A549 (cell line): ENCODE measurements at regions not wholly inside any gene's neighbourhood (a gene's known extent, or its start where the extent isn't known, plus 50 kb on each side); places are given as distances from the start of the nearest gene placed in this dataset.

Experiments used
- EHMT2 ChIP-seq: fragments of 200-600 bp; sonication (generic); IDR thresholded peaks from 2 replicates; pipeline ENCODE4 v1.6.1; 2016; ENCODE audit warnings: antibody characterized with exemption, low read depth, mild to moderate bottlenecking, moderate library complexity
- EP300 ChIP-seq, 2 experiments: fragments of >200 bp; sonication (Bioruptor Twin); formaldehyde crosslinking; IDR thresholded peaks; 2 replicates in 1 of 2; 3 replicates in 1 of 2; pipeline ENCODE4 v1.6.1; 2016 to 2017
- FOSL2 ChIP-seq, 2 experiments: fragments of 450-650 bp in 1 of 2; fragments of >200 bp in 1 of 2; sonication (Bioruptor Twin) in 1 of 2; formaldehyde crosslinking; IDR thresholded peaks; 2 replicates each; pipeline versions ENCODE4 v1.5.0 to v1.6.1; 2016 to 2020; ENCODE audit warnings: mild to moderate bottlenecking in 1 of 2, moderate library complexity in 1 of 2
- POLR2A ChIP-seq: IDR thresholded peaks from 2 replicates; pipeline ENCODE4 v1.6.1; 2012; ENCODE audit warnings: mild to moderate bottlenecking, low read length

- TF ChIP-seq EP300 (IDR thresholded peaks at IDR 0.05) = no peak
- no peak for TF ChIP-seq EHMT2
- no peak for TF ChIP-seq FOSL2 (IDR thresholded peaks at IDR 0.05)
- no peak for TF ChIP-seq FOSL2 (CRISPR knock-in tag; IDR thresholded peaks at IDR 0.05)
- no peak for TF ChIP-seq POLR2A
Measured at GRCh38 chr11:112643416-112643815, 317.8 kb upstream of the NCAM1 start.
